ENCODE measurements at regions not wholly inside any gene's neighbourhood (a gene's known extent, or its start where the extent isn't known, plus 50 kb on each side); places are given as distances from the start of the nearest gene placed in this dataset.
A peak's percentile ranks its signal among the peaks of the same experiment; 100 is the strongest.

GRCh38 chr2:16285813-16286510 lies 345.6 kb downstream of the MYCN start:
- DNase-seq (ENCODE audit: low spot score) = no peak
- Histone ChIP-seq H3K4me3 (ENCODE audit: low read depth in 1 of 3, low read length in 3 of 3) (no peak overlapping the region), H3K9me3 (ENCODE audit: control insufficient read depth in 4 of 4, low read length in 3 of 4) (no peaks in the 10 kb centered on the region), H3K9ac (ENCODE audit: low read depth in 1 of 2, low read length in 2 of 2) (no peak overlapping the region), H3K27ac (ENCODE audit: low read depth in 1 of 2, low read length in 2 of 2) (no peak overlapping the region), H3K4me1 (ENCODE audit: control insufficient read depth in 4 of 4, insufficient read depth in 4 of 4, low read length in 3 of 4) (no peaks in the 10 kb centered on the region), H3K27me3 (ENCODE audit: control insufficient read depth in 4 of 4, insufficient read depth in 4 of 4, low read length in 3 of 4) (no peaks in the 10 kb centered on the region), H3K36me3 (ENCODE audit: control insufficient read depth in 4 of 4, insufficient read depth in 3 of 4, low read depth in 1 of 4, low read length in 3 of 4) (no peaks in the 10 kb centered on the region)
- WGBS = 87% methylated on average over 7 of the region's 7 CpGs
- TF ChIP-seq NR2F2 (IDR thresholded peaks at IDR 0.05) = no peak
- TF ChIP-seq RAD21 (IDR thresholded peaks at IDR 0.05) = no peak
- TF ChIP-seq REST (IDR thresholded peaks at IDR 0.05) = peak; percentile 30
- TF ChIP-seq GABPA (IDR thresholded peaks at IDR 0.05 in 1 of 2, conservative IDR thresholded peaks at IDR 0.05 in 1 of 2) = no peak
- TF ChIP-seq FOXA2 (IDR thresholded peaks at IDR 0.05) = no peak
- TF ChIP-seq, protein P1, sequence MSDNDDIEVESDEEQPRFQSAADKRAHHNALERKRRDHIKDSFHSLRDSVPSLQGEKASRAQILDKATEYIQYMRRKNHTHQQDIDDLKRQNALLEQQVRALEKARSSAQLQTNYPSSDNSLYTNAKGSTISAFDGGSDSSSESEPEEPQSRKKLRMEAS (IDR thresholded peaks at IDR 0.05) = no peak
- no peak for TF ChIP-seq HNF4G (IDR thresholded peaks at IDR 0.05)

- no peaks in the 10 kb centered on the region for H3K36me3 ChIP-seq (ENCODE audit: control insufficient read depth in 4 of 4, insufficient read depth in 3 of 4, low read depth in 1 of 4, low read length in 3 of 4)
- TF ChIP-seq GABPA (IDR thresholded peaks at IDR 0.05 in 1 of 2, conservative IDR thresholded peaks at IDR 0.05 in 1 of 2) (no peak), ZBTB33 (IDR thresholded peaks at IDR 0.05) (no peak), RXRA (IDR thresholded peaks at IDR 0.05) (no peak), NR2F2 (IDR thresholded peaks at IDR 0.05) (no peak), FOXA1 (IDR thresholded peaks at IDR 0.05) (no peak), FOXA2 (IDR thresholded peaks at IDR 0.05) (no peak), HNF4G (IDR thresholded peaks at IDR 0.05) (no peak), YY1 (IDR thresholded peaks at IDR 0.05) (no peak), SP1 (IDR thresholded peaks at IDR 0.05) (no peak), EGR1 (IDR thresholded peaks at IDR 0.05; ENCODE audit: low read depth in 2 of 2) (no peak), CTCF (IDR thresholded peaks at IDR 0.05; ENCODE audit: low read depth, low read length, missing input control) (no peak), RAD21 (IDR thresholded peaks at IDR 0.05) (no peak), ATF3 (IDR thresholded peaks at IDR 0.05) (no peak), TAF1 (conservative IDR thresholded peaks at IDR 0.05) (no peak), HNF4A (conservative IDR thresholded peaks at IDR 0.05) (no peak), JUND (IDR thresholded peaks at IDR 0.05) (no peak), REST (IDR thresholded peaks at IDR 0.05) (no peak)
- TF ChIP-seq, protein P1 (IDR thresholded peaks at IDR 0.05) = no peak
- H3K4me3 ChIP-seq (ENCODE audit: low read depth in 1 of 3, low read length in 3 of 3) = no peak overlapping the region
- 93% methylated on average over 12 of the region's 12 CpGs for whole genome bisulfite sequencing
- H3K4me1 ChIP-seq (ENCODE audit: control insufficient read depth in 4 of 4, insufficient read depth in 4 of 4, low read length in 3 of 4) = no peaks in the 10 kb centered on the region
- H3K9ac ChIP-seq (ENCODE audit: low read depth in 1 of 2, low read length in 2 of 2) = no peak overlapping the region
- no peak for DNase-seq (ENCODE audit: low spot score)
- H3K27ac ChIP-seq (ENCODE audit: low read depth in 1 of 2, low read length in 2 of 2) = no peak overlapping the region
- H3K9me3 ChIP-seq (ENCODE audit: control insufficient read depth in 4 of 4, low read length in 3 of 4) = no peaks in the 10 kb centered on the region
- no peaks in the 10 kb centered on the region for H3K27me3 ChIP-seq (ENCODE audit: control insufficient read depth in 4 of 4, insufficient read depth in 4 of 4, low read length in 3 of 4)
These were observed 344.7 kb downstream of the MYCN start for GRCh38 chr2:16284941-16285625.
